SK-MEL-5 (cell line): ENCODE measurements at regions not wholly inside any gene's neighbourhood (a gene's known extent, or its start where the extent isn't known, plus 50 kb on each side); places are given as distances from the start of the nearest gene placed in this dataset.
"Not testable (repeated sequence)": the region's sequence is repeated elsewhere in the genome, so short reads cannot be mapped to it uniquely, and the experiment has no call there.

Source experiments
- DNase-seq: peaks from one replicate; pipeline ENCODE4 v3.0.0-alpha.2; 2016; ENCODE audit warnings: low read depth, low spot score
- in situ Hi-C: cut with HindIII; loops from 2 replicates; pipeline ENCODE4 v1.10.0; 2016; ENCODE audit warnings: low sequenced_read_pairs, high pct_unique_total_duplicates, low pct_unique_long_range_greater_than_20kb

- DNase-seq, result no peak
- in situ Hi-C loops, result no loop called here
These were observed 283.8 kb downstream of the RAP2B start for GRCh38 chr3:153445817-153446216.

- DNase-seq, result no peak
- in situ Hi-C loops, result no loop called here
These were observed 286.3 kb downstream of the RAP2B start for GRCh38 chr3:153448151-153448829.

GRCh38 chr3:153456833-153457545 is 295.0 kb downstream of the RAP2B start:
- in situ Hi-C loops, result no loop called here

GRCh38 chr3:153458881-153459280 is 296.9 kb downstream of the RAP2B start:
- in situ Hi-C loops, result no loop called here
- peak; percentile 79 for DNase-seq

More at GRCh38 chr3:153456833-153457545, 295.0 kb downstream of the RAP2B start:
- peak; percentile 87 for DNase-seq

- DNase-seq, result no peak
- in situ Hi-C loops, result no loop called here
These were observed 300.5 kb downstream of the RAP2B start for GRCh38 chr3:153462545-153462944.

- in situ Hi-C loops, result no loop called here
- peak; percentile 13 for DNase-seq
These were observed 301.9 kb downstream of the RAP2B start for GRCh38 chr3:153463895-153464294.

GRCh38 chr3:153469162-153469561 is 307.1 kb downstream of the RAP2B start:
- DNase-seq, result no peak
- in situ Hi-C loops, result no loop called here

GRCh38 chr3:153484842-153485241 is 322.8 kb downstream of the RAP2B start:
- in situ Hi-C loops, result no loop called here
- DNase-seq, result no peak

GRCh38 chr3:153495422-153495821 is 333.4 kb downstream of the RAP2B start:
- no peak for DNase-seq
- in situ Hi-C loops, result no loop called here

- DNase-seq, result no peak
- in situ Hi-C loops, result no loop called here
These were observed 340.7 kb downstream of the RAP2B start for GRCh38 chr3:153502682-153503081.

- no peak for DNase-seq
- in situ Hi-C loops, result no loop called here
These were observed 341.8 kb downstream of the RAP2B start for GRCh38 chr3:153503873-153504272.

- DNase-seq, in situ Hi-C loops: not testable (repeated sequence)
These were observed 344.2 kb downstream of the RAP2B start for GRCh38 chr3:153506205-153506604.

- in situ Hi-C loops, result not testable (repeated sequence)
These were observed 344.7 kb downstream of the RAP2B start for GRCh38 chr3:153506686-153507085.

GRCh38 chr3:153513236-153513635 is 351.2 kb downstream of the RAP2B start:
- DNase-seq, result peak; percentile 56
- in situ Hi-C loops, result no loop called here

More at GRCh38 chr3:153506686-153507085, 344.7 kb downstream of the RAP2B start:
- not testable (repeated sequence) for DNase-seq

GRCh38 chr3:153528473-153528872 is 366.4 kb downstream of the RAP2B start:
- no peak for DNase-seq
- in situ Hi-C loops, result no loop called here

- in situ Hi-C loops, result no loop called here
- DNase-seq, result no peak
These were observed 377.2 kb downstream of the RAP2B start for GRCh38 chr3:153539263-153539662.

GRCh38 chr3:153545471-153545870 is 383.4 kb downstream of the RAP2B start:
- in situ Hi-C loops, result no loop called here
- no peak for DNase-seq

- DNase-seq, result no peak
- in situ Hi-C loops, result no loop called here
These were observed 385.9 kb downstream of the RAP2B start for GRCh38 chr3:153547970-153548369.

GRCh38 chr3:153549686-153550085 is 387.7 kb downstream of the RAP2B start:
- in situ Hi-C loops, DNase-seq: not testable (repeated sequence)
